ENCODE measurements at regions not wholly inside any gene's neighbourhood (a gene's known extent, or its start where the extent isn't known, plus 50 kb on each side); places are given as distances from the start of the nearest gene placed in this dataset.
"Not testable (repeated sequence)": the region's sequence is repeated elsewhere in the genome, so short reads cannot be mapped to it uniquely, and the experiment has no call there.

DNA sequence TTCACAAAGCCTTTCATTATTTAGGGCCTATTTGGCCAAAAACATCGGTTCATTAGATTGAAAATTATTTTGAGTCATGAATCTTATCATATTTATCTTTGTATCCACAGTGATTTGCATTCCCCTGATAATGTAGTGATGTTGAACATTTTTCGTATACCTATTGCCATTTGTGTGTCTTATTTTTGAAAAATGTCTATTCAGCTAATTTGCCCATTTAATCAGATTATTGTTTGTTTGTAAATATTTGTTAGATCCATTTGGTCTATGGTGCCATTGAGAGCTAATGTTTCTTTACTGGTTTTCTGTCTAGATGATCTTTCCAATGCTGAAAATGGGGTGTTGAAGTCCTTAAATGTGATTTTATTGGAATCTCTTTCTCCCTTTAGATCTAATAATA, 439.2 kb upstream of the TYRP1 start:
- intact Hi-C loops (cut with DNase I): no loop called here
- DNase-seq (ENCODE audit: low spot score): no peak

DNA sequence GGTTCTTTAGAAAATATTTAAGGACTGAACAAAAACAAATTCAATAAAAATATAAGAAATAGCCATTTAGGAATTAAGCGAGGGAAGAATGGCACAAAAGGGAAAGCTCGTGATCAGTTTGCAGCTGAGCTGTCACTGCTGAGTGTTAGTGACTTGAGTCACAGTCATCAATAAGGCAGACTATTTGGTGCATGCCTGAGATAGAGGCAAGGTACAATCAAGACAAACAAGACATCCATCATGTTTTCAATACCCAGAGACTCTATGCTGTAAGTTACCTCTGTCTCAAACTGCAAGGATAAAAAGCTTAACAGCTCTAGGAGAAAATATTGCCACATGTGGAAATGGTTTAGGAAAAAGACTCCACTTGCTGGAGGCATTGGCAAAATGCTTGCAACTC, 426.4 kb upstream of the TYRP1 start:
- no peak for DNase-seq (ENCODE audit: low spot score)
- intact Hi-C loops (cut with DNase I): no loop called here

- intact Hi-C loops (cut with DNase I): no loop called here
- no peak for DNase-seq (ENCODE audit: low spot score)
These were observed 421.7 kb upstream of the TYRP1 start for GRCh38 chr9:12271421-12271891.

GRCh38 chr9:12272471-12273120, 420.6 kb upstream of the TYRP1 start:
- intact Hi-C loops (cut with DNase I): no loop called here
- DNase-seq (ENCODE audit: low spot score): no peak

DNA sequence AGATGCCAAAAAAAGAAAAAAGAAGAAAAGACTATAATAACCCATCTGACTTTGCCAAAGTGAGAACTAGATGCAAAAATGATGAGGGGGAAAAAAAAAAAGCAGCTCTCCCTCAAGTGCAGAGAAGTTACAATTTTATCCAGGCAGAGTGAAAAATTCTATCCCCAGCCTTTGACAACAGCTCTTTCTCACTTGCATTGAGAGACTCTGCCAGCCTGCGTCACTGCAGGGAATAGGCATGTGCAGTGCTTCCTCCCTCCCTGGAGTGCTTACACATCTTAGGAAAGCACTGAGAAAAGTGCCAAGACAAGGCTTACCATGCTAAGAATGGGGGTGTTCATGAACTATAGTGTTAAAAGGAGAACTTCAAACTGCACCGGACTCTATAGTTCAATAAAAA, 418.6 kb upstream of the TYRP1 start:
- DNase-seq (ENCODE audit: low spot score): peak; percentile 70
- intact Hi-C loops (cut with DNase I): no loop called here

- no peak for DNase-seq (ENCODE audit: low spot score)
- intact Hi-C loops (cut with DNase I): no loop called here
These were observed 416.7 kb upstream of the TYRP1 start for GRCh38 chr9:12276505-12276904.

DNA sequence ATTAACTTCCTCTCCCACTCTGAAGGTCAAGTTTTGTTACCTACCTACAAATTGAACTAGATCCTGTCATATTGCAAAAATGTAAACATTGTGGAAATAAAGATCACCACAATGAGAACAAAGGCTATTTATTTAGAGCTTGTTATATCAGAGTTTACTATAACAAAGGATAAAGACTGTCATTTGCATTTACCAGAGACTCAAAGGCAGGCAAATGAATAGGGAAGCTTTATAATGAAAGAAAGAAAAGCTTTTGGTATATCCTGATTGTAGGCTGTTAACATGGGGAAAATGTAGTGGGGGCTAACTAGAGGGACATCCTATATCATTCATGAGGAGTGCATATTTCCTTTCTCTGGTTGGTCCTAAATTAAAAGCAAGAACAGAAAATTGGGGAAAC, 403.5 kb upstream of the TYRP1 start:
- DNase-seq (ENCODE audit: low spot score): no peak
- intact Hi-C loops (cut with DNase I): no loop called here

DNA sequence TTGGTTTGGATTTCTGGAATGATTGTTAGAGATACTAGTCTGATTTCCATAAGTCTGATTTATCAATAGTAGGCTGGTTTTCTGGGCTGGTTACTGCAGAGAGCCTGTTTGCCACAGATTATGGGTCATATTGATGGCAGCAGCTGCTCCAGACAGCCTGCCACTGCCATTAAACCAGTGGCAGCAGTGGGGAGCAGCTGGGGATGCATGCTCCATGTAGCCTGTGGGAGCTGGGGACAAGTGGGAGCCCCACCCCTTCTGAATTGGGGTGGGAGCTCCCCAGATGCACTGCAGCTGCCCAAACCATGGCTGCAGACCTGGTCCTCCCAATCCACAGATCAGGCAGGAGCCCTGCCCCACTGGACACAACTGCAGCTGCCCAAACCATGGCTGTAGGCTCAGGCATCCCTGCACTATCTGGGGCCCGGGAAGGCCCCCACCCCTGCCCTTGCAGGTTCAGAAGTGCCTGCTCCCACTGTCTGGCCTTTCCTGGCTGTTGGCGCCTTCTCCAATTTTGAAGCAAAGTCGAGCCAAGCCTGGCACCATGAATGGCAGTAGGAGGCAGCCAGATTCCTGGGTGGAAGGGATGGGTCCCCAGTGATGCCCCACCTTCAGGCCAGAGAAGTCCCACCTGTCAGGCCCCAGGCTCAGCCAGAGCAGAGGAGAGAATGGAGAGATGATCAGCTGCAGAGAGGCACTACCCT, 402.9 kb upstream of the TYRP1 start:
- peak; percentile 79 for DNase-seq (ENCODE audit: low spot score)
- intact Hi-C loops (cut with DNase I): no loop called here

GRCh38 chr9:12305211-12305610, 388.0 kb upstream of the TYRP1 start:
- intact Hi-C loops (cut with DNase I): no loop called here
- no peak for DNase-seq (ENCODE audit: low spot score)

- intact Hi-C loops (cut with DNase I): no loop called here
- DNase-seq (ENCODE audit: low spot score): no peak
These were observed 378.6 kb upstream of the TYRP1 start for GRCh38 chr9:12314589-12314988.

GRCh38 chr9:12318732-12319685, 374.2 kb upstream of the TYRP1 start:
- intact Hi-C loops (cut with DNase I): no loop called here
- no peak for DNase-seq (ENCODE audit: low spot score)

DNA sequence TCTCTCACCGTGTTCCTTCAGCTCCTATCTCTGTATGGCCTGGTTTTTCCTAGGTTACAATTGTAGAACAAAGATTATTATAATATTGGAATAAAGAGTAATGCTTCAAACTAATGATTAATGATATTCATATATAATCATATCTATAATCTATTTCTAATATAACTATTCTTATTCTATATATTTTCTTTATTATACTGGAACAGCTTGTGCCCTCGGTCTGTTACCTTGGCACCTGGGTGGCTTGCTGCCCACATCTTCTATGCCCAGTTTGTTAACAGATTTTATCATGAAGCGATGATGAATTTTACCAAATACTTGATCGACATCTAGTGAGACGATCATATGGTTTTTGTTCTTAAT, 363.6 kb upstream of the TYRP1 start:
- DNase-seq (ENCODE audit: low spot score): no peak
- intact Hi-C loops (cut with DNase I): no loop called here

DNA sequence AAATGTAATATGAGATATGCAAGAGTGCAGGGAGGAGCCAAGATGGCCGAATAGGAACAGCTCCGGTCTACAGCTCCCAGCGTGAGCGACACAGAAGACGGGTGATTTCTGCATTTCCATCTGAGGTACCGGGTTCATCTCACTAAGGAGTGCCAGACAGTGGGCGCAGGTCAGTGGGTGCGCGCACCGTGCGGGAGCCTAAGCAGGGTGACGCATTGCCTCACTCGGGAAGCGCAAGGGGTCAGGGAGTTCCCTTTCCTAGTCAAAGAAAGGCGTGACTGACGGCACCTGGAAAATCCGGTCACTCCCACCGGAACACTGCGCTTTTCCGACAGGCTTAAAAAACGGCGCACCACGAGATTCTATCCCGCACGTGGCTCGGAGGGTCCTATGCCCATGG, 359.2 kb upstream of the TYRP1 start:
- DNase-seq (ENCODE audit: low spot score); intact Hi-C loops (cut with DNase I): not testable (repeated sequence)

DNA sequence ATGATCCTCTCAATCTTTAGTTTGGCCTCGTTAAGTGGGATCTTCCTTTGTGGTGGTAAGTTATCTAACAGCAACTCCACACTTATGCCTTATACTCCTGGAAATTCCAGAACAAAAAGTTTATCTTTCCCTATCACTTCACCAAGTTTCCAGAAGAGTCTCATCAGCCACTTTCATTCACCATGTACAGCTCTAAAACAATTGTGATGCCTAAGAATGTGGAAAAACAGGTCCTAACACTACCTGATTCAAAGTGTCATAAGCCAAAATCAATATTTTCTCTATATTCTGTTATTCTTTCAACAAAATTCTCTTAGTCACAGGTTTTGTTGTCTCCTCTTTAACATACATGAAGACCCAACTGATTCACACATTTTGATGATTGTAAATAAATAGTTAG, 342.4 kb upstream of the TYRP1 start:
- intact Hi-C loops (cut with DNase I): no loop called here
- no peak for DNase-seq (ENCODE audit: low spot score)

DNA sequence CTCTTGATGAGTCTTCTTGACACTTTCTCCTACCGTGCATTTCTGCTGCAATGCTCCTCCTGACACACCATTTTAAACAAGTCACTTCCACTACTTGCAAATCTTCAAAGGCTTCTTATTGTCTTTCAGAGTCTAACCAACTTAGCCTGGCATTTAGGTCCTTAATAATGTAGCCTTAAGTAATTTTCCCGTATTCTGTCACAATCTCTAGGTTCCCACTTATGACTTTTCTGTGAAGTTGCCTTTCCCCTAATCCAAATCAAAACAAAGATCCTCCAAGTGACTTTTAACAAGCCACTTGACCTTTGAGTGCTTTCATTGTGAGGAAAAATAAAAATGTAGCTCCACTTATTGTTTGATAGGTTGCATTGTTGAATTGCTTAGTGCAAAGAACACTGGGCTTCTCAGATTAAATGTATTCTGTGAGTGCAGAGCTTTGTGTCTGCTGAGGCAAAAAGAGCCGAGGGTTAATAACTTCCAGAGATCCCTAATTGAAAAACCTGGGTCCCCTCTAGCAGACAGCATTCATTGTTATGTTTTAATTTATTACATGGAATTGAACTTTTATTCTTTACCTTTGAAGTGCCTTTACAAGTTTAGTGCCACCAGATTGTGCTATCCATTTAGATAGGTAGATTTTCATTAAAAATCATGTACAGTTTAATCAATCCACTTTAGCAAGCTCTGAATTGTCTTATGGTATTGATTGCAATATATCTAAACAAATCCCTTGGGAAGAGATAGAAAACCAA, 341.7 kb upstream of the TYRP1 start:
- DNase-seq (ENCODE audit: low spot score): no peak
- intact Hi-C loops (cut with DNase I): no loop called here

GRCh38 chr9:12352045-12352315, 341.2 kb upstream of the TYRP1 start:
- intact Hi-C loops (cut with DNase I): no loop called here
- no peak for DNase-seq (ENCODE audit: low spot score)

DNA sequence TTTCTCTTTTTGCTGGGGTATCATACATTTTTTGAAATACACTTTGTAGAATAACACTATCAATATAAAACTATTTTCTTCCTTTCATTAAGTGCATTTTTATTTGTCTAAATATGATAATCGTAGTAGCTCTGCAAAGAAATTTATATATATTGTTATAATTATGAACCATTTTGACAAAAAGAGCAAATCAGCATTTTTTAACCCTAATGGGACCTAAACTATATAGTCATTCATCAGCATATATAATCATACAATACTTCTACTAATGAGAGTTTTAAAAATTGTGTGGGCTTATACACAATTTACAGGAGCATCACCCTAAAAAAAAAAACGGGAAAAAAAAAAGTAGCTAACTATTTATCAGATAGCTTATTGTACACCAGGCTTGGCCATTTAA, 329.7 kb upstream of the TYRP1 start:
- intact Hi-C loops (cut with DNase I): no loop called here
- no peak for DNase-seq (ENCODE audit: low spot score)

GRCh38 chr9:12368569-12368968, 324.6 kb upstream of the TYRP1 start:
- DNase-seq (ENCODE audit: low spot score): no peak
- intact Hi-C loops (cut with DNase I): no loop called here

- intact Hi-C loops (cut with DNase I): no loop called here
These were observed 301.2 kb upstream of the TYRP1 start for GRCh38 chr9:12391839-12392509.

More at GRCh38 chr9:12391839-12392509, 301.2 kb upstream of the TYRP1 start:
- DNase-seq (ENCODE audit: low spot score): no peak

All from posterior vena cava (tissue), 2 donors.